Transverse colon (tissue), 4 donors: ENCODE measurements at regions not wholly inside any gene's neighbourhood (a gene's known extent, or its start where the extent isn't known, plus 50 kb on each side); places are given as distances from the start of the nearest gene placed in this dataset.

Experiments used
- DNase-seq: peaks from one replicate; pipeline ENCODE4 v3.0.0-alpha.2; 2019
- H3K27ac ChIP-seq, 4 donors: fragments of 200-600 bp; sonication (generic); 2 replicates each; pipeline ENCODE4 v1.5.1; 2016 to 2018; ENCODE audit warnings: inconsistent platforms in 4 of 4
- H3K27me3 ChIP-seq: fragments of 200-600 bp; sonication (generic); 2 replicates; pipeline ENCODE4 v1.5.1; 2017; ENCODE audit warnings: inconsistent platforms
- H3K36me3 ChIP-seq, 4 donors: fragments of 200-600 bp; sonication (generic); 2 replicates each; pipeline ENCODE4 v1.5.1; 2017 to 2019; ENCODE audit warnings: inconsistent platforms in 4 of 4
- H3K4me1 ChIP-seq, 4 donors: fragments of 200-600 bp; sonication (generic); 2 replicates each; pipeline ENCODE4 v1.5.1; 2017 to 2020; ENCODE audit warnings: inconsistent platforms in 4 of 4
- H3K4me3 ChIP-seq, 4 donors: fragments of 200-600 bp; sonication (generic); 1 replicate in 1 of 4; 2 replicates in 3 of 4; pipeline versions ENCODE4 v1.5.1 to v1.6.1; 2017 to 2019; ENCODE audit warnings: inconsistent platforms in 4 of 4
- H3K9me3 ChIP-seq, 2 donors: fragments of 200-600 bp; sonication (generic); 2 replicates each; pipeline ENCODE4 v1.5.1; 2017 to 2019; ENCODE audit warnings: inconsistent platforms in 2 of 2
- EP300 ChIP-seq: sonication (generic); formaldehyde crosslinking; IDR thresholded peaks from one replicate; pipeline ENCODE4 v1.6.1; 2017; ENCODE audit warnings: antibody characterized with exemption, low read depth
- POLR2A ChIP-seq: fragments of 450-650 bp; IDR thresholded peaks from one replicate; pipeline ENCODE4 v1.6.1; 2016; ENCODE audit warnings: antibody characterized with exemption, mild to moderate bottlenecking, moderate library complexity
- POLR2AphosphoS5 ChIP-seq, 3 donors: sonication (generic); formaldehyde crosslinking; IDR thresholded peaks; one replicate each; pipeline ENCODE4 v1.6.1; 2016; ENCODE audit warnings: antibody characterized with exemption in 3 of 3
- WGBS, 2 donors: methylation state at CpG; one replicate each; pipeline ENCODE4 v1.1.5; 2018; ENCODE audit warnings: low coverage in 1 of 2; 5-methylcytosine and 5-hydroxymethylcytosine counted together
- in situ Hi-C, 4 donors: fragments of 200-750 bp; cut with MboI; loops; one replicate each; pipeline versions ENCODE4 v1.15.0 to v1.15.1; 2017; ENCODE audit warnings: low sequenced_read_pairs in 3 of 4, low pct_ligation_motif_present in 1 of 4, low pct_unique_long_range_greater_than_20kb in 1 of 4
- intact Hi-C: fragments of 100-400 bp; cut with DNase I; formaldehyde crosslinking; loops from one replicate; pipeline ENCODE4 v1.15.1; 2023; ENCODE audit warnings: low total_unique reads
- TF ChIP-seq, protein P1 (sequence below), 5 experiments: fragments of 200-600 bp in 3 of 5; fragments of 450-650 bp in 2 of 5; sonication (generic) in 3 of 5; IDR thresholded peaks; 1 replicate in 2 of 5; 2 replicates in 3 of 5; pipeline ENCODE4 v1.5.1; 2016 to 2017; ENCODE audit warnings: antibody characterized with exemption in 5 of 5, inconsistent platforms in 3 of 5, mild to moderate bottlenecking in 2 of 5, moderate library complexity in 1 of 5

DNA sequence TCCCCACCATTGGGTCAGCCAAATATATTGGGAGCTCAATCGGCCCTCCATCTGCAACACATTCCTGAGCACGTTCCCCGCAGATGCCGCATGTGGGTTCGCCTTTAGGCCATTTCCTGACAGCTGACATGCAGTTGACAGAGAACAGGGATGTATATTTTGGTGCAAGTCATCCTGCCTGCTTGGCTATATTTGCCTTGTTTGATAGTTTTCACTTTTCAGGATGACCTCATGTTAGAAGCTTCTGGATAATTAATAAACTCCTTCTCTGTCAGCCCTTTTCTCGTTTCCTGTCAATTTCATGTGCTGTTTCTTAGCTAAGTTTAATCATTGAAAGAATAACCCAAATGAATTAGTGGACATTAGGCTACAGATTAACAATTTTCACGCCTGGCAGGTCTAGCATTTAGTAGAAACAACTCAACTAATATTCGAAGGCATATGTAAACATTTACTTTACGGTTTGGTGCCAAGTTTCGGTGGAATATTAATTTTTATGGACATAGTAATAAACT, 105.8 kb upstream of the SLC5A12 start:
- H3K27ac ChIP-seq = peak overlapping the region; percentile 37 to 56 (median 52)

GRCh38 chr11:26828288-26828687, 106.4 kb upstream of the SLC5A12 start:
- H3K4me3 ChIP-seq = no peak overlapping the region
- H3K9me3 ChIP-seq = peaks cover 8 to 15% of the 10 kb centered on the region in 2 donors
- H3K27me3 ChIP-seq = no peaks in the 10 kb centered on the region
- peaks cover 0 to 10% (median 0%) of the 10 kb centered on the region in 4 donors for H3K4me1 ChIP-seq
- in situ Hi-C loops (no loop called here), intact Hi-C loops (no loop called here)
- 30 to 48% methylated on average over 2 of the region's 2 CpGs for WGBS, 2 donors
- TF ChIP-seq, protein P1, sequence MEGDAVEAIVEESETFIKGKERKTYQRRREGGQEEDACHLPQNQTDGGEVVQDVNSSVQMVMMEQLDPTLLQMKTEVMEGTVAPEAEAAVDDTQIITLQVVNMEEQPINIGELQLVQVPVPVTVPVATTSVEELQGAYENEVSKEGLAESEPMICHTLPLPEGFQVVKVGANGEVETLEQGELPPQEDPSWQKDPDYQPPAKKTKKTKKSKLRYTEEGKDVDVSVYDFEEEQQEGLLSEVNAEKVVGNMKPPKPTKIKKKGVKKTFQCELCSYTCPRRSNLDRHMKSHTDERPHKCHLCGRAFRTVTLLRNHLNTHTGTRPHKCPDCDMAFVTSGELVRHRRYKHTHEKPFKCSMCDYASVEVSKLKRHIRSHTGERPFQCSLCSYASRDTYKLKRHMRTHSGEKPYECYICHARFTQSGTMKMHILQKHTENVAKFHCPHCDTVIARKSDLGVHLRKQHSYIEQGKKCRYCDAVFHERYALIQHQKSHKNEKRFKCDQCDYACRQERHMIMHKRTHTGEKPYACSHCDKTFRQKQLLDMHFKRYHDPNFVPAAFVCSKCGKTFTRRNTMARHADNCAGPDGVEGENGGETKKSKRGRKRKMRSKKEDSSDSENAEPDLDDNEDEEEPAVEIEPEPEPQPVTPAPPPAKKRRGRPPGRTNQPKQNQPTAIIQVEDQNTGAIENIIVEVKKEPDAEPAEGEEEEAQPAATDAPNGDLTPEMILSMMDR (IDR thresholded peaks at IDR 0.05) = no peak
- peak in 1 of 3 donors; percentile 41 for TF ChIP-seq POLR2AphosphoS5 (IDR thresholded peaks at IDR 0.05)
- no peak for DNase-seq
- no peaks in the 10 kb centered on the region for H3K36me3 ChIP-seq
- peak overlapping the region in 3 of 4 donors; percentile 37 to 56 (median 55) for H3K27ac ChIP-seq

More for the DNA sequence above, 105.8 kb upstream of the SLC5A12 start:
- H3K4me1 ChIP-seq = peaks cover 0 to 10% (median 0%) of the 10 kb centered on the region in 4 donors
- no peaks in the 10 kb centered on the region for H3K27me3 ChIP-seq
- in situ Hi-C loops (no loop called here), intact Hi-C loops (no loop called here)
- WGBS, 2 donors = 31 to 57% methylated on average over 5 to 10 of the region's 10 CpGs
- TF ChIP-seq EP300 = no peak
- TF ChIP-seq, protein P1 (IDR thresholded peaks at IDR 0.05) = no peak
- TF ChIP-seq POLR2A = no peak
- peak in 2 of 3 donors; percentile 32 to 58 for TF ChIP-seq POLR2AphosphoS5 (IDR thresholded peaks at IDR 0.05)
- no peaks in the 10 kb centered on the region for H3K36me3 ChIP-seq
- peaks cover 13 to 16% of the 10 kb centered on the region in 2 donors for H3K9me3 ChIP-seq
- no peak overlapping the region for H3K4me3 ChIP-seq
- no peak for DNase-seq

DNA sequence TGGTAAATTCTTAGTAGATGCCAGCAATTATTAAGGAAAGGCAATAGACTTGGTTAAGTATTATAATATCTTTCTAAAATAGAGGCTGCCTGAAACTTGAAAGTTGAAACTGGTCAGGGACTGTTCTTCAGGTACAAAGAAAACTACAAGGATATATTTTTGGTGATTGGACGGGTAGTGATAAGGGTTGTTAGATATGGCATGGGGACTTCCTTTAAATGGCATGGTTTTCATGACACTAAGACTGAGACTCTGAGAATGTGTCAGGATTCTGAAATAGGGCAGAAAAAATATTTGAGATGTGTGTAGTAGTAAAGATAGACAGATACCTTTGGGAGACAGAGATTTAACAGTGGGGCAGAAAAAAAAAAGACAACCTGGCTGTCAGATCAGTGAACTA, 108.4 kb upstream of the SLC5A12 start:
- 56 to 75% methylated on average over 1 of the region's 1 CpG for WGBS, 2 donors
- Histone ChIP-seq H3K4me1 (peaks cover 0 to 10% (median 0%) of the 10 kb centered on the region in 4 donors), H3K4me3 (no peak overlapping the region), H3K36me3 (no peaks in the 10 kb centered on the region), H3K27me3 (no peaks in the 10 kb centered on the region), H3K27ac (no peak overlapping the region), H3K9me3 (no peaks in the 10 kb centered on the region)
- intact Hi-C loops = no loop called here
- TF ChIP-seq POLR2AphosphoS5 (IDR thresholded peaks at IDR 0.05) (no peak), EP300 (no peak), POLR2A (no peak)
- TF ChIP-seq, protein P1 (IDR thresholded peaks at IDR 0.05) = no peak
- no peak for DNase-seq
- in situ Hi-C loops = no loop called here

- Histone ChIP-seq H3K36me3 (no peaks in the 10 kb centered on the region), H3K27me3 (no peaks in the 10 kb centered on the region), H3K27ac (no peak overlapping the region), H3K9me3 (no peaks in the 10 kb centered on the region), H3K4me3 (no peak overlapping the region), H3K4me1 (peaks cover 0 to 10% (median 0%) of the 10 kb centered on the region in 4 donors)
- intact Hi-C loops (no loop called here), in situ Hi-C loops (no loop called here)
- DNase-seq = no peak
- TF ChIP-seq POLR2A (no peak), EP300 (no peak), POLR2AphosphoS5 (IDR thresholded peaks at IDR 0.05) (no peak)
- TF ChIP-seq, protein P1 (IDR thresholded peaks at IDR 0.05) = no peak
Measured at GRCh38 chr11:26830757-26831156, 108.9 kb upstream of the SLC5A12 start.
